Panc1 (cell line): ENCODE measurements at regions not wholly inside any gene's neighbourhood (a gene's known extent, or its start where the extent isn't known, plus 50 kb on each side); places are given as distances from the start of the nearest gene placed in this dataset.

Experiments used
- POLR2AphosphoS5 ChIP-seq: IDR thresholded peaks from 2 replicates; pipeline ENCODE4 v1.6.1; 2012; ENCODE audit warnings: mild to moderate bottlenecking, low read depth, low read length, moderate library complexity
- TCF7L2 ChIP-seq: IDR thresholded peaks from 2 replicates; pipeline ENCODE4 v1.6.1; 2011; ENCODE audit warnings: mild to moderate bottlenecking, low read depth, low read length, inconsistent platforms

GRCh38 chr4:14399848-14400247 is 602.4 kb upstream of the CPEB2 start:
- TF ChIP-seq POLR2AphosphoS5: no peak
- TF ChIP-seq TCF7L2: no peak
